ENCODE measurements at regions not wholly inside any gene's neighbourhood (a gene's known extent, or its start where the extent isn't known, plus 50 kb on each side); places are given as distances from the start of the nearest gene placed in this dataset.

DNA sequence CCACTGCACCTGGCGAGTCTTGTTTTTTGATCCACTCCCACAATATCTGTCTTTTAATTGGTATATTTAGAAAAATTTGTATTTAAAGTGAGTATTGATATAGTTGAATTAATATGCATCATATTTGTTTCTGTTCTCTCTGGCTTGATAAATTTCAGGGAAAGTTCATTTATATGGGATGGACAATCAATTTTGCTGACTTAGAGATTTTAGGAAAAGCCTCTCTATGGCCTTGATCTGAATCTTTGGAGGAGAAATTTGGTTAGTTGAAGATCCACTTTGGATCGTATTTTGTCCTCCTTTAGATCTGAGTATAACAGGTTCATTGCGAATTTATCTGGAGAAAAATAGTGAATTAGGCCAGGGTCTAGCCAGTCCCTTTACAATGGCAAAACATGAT lies 67.2 kb downstream of the SPRY2 start:
- H3K4me1 ChIP-seq (ENCODE audit: low read depth, poor library complexity, severe bottlenecking): no peaks in the 10 kb centered on the region
- no peak overlapping the region for H3K27ac ChIP-seq
- no peaks in the 10 kb centered on the region for H4K20me1 ChIP-seq (ENCODE audit: insufficient read depth)
- TF ChIP-seq, protein P1, sequence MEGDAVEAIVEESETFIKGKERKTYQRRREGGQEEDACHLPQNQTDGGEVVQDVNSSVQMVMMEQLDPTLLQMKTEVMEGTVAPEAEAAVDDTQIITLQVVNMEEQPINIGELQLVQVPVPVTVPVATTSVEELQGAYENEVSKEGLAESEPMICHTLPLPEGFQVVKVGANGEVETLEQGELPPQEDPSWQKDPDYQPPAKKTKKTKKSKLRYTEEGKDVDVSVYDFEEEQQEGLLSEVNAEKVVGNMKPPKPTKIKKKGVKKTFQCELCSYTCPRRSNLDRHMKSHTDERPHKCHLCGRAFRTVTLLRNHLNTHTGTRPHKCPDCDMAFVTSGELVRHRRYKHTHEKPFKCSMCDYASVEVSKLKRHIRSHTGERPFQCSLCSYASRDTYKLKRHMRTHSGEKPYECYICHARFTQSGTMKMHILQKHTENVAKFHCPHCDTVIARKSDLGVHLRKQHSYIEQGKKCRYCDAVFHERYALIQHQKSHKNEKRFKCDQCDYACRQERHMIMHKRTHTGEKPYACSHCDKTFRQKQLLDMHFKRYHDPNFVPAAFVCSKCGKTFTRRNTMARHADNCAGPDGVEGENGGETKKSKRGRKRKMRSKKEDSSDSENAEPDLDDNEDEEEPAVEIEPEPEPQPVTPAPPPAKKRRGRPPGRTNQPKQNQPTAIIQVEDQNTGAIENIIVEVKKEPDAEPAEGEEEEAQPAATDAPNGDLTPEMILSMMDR (conservative IDR thresholded peaks at IDR 0.05; ENCODE audit: low read depth, low read length): no peak
- H3K4me3 ChIP-seq (IDR thresholded peaks at IDR 0.05; ENCODE audit: insufficient read depth, low read depth, low read length): no peak overlapping the region
- no peaks in the 10 kb centered on the region for H3K79me2 ChIP-seq (ENCODE audit: insufficient read depth, low read depth)
- no peak overlapping the region for H3K4me2 ChIP-seq
- H3K9ac ChIP-seq: no peak overlapping the region
- H3K27me3 ChIP-seq (ENCODE audit: insufficient read depth, low read depth): no peaks in the 10 kb centered on the region
- no peaks in the 10 kb centered on the region for H3K36me3 ChIP-seq (ENCODE audit: insufficient read depth)
- no peak overlapping the region for H2AFZ ChIP-seq (ENCODE audit: low read depth)

DNA sequence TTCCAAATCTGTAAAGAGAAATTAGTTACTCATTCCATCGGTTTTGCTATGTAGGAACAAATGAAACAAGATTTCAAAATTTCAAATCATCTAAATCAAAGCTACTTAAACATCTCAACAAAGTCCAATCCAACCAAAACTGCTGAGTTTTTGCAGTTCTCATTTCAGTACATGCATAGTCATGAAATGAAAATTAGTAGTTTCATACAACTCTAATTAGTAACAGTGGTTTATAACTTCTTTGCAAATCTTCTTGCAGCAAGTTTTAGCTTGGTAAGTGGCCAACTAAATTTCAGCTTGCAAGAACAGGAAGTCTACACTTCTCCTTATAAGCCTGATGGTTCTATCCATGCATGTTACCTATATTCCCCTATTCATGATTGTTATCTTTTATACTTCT lies 75.6 kb downstream of the SPRY2 start:
- H3K9ac ChIP-seq: no peak overlapping the region
- H3K27ac ChIP-seq: no peak overlapping the region
- H3K27me3 ChIP-seq (ENCODE audit: insufficient read depth, low read depth): no peaks in the 10 kb centered on the region
- no peaks in the 10 kb centered on the region for H4K20me1 ChIP-seq (ENCODE audit: insufficient read depth)
- no peaks in the 10 kb centered on the region for H3K79me2 ChIP-seq (ENCODE audit: insufficient read depth, low read depth)
- no peak overlapping the region for H2AFZ ChIP-seq (ENCODE audit: low read depth)
- no peak overlapping the region for H3K4me3 ChIP-seq (IDR thresholded peaks at IDR 0.05; ENCODE audit: insufficient read depth, low read depth, low read length)
- H3K4me1 ChIP-seq (ENCODE audit: low read depth, poor library complexity, severe bottlenecking): no peaks in the 10 kb centered on the region
- no peaks in the 10 kb centered on the region for H3K36me3 ChIP-seq (ENCODE audit: insufficient read depth)
- H3K4me2 ChIP-seq: no peak overlapping the region
- TF ChIP-seq, protein P1 (conservative IDR thresholded peaks at IDR 0.05; ENCODE audit: low read depth, low read length): no peak

DNA sequence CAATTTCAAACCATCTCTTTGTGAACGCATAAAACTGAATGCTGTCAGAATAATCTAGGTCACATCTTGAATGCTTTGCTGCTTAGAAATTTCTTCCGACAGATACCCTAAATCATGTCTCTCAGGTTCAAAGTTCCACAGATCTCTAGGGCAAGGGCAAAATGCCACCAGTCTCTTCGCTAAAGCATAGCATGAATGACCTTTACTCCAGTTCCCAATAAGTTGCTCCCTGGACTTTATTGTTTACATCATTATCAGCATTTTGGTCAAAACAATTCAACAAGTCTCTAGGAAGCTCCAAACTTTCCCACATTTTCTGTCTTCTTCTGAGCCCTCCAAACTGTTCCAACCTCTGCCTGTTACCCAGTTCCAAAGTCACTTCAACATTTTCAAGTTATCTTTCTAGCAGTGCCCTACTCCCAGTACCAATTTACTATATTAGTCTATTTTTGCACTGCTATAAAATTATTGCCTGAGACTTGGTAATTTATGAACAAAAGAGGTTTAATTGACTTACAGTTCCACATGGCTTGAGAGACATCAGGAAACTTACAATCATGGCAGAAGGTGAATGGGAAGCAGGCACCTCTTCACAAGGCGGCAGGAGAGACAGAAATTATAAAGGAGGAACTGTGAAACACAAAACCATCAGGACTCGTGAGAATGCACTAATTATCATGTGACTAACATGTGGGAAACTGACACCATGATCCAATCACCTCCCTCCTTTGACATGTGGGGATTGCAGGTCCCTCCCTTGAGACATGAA lies 77.0 kb downstream of the SPRY2 start:
- no peak overlapping the region for H3K27ac ChIP-seq
- no peaks in the 10 kb centered on the region for H3K4me1 ChIP-seq (ENCODE audit: low read depth, poor library complexity, severe bottlenecking)
- no peak overlapping the region for H3K4me3 ChIP-seq (IDR thresholded peaks at IDR 0.05; ENCODE audit: insufficient read depth, low read depth, low read length)
- H2AFZ ChIP-seq (ENCODE audit: low read depth): no peak overlapping the region
- H4K20me1 ChIP-seq (ENCODE audit: insufficient read depth): no peaks in the 10 kb centered on the region
- no peak overlapping the region for H3K9ac ChIP-seq
- TF ChIP-seq, protein P1 (conservative IDR thresholded peaks at IDR 0.05; ENCODE audit: low read depth, low read length): no peak
- no peaks in the 10 kb centered on the region for H3K79me2 ChIP-seq (ENCODE audit: insufficient read depth, low read depth)
- no peak overlapping the region for H3K4me2 ChIP-seq
- H3K27me3 ChIP-seq (ENCODE audit: insufficient read depth, low read depth): no peaks in the 10 kb centered on the region
- H3K36me3 ChIP-seq (ENCODE audit: insufficient read depth): no peaks in the 10 kb centered on the region

DNA sequence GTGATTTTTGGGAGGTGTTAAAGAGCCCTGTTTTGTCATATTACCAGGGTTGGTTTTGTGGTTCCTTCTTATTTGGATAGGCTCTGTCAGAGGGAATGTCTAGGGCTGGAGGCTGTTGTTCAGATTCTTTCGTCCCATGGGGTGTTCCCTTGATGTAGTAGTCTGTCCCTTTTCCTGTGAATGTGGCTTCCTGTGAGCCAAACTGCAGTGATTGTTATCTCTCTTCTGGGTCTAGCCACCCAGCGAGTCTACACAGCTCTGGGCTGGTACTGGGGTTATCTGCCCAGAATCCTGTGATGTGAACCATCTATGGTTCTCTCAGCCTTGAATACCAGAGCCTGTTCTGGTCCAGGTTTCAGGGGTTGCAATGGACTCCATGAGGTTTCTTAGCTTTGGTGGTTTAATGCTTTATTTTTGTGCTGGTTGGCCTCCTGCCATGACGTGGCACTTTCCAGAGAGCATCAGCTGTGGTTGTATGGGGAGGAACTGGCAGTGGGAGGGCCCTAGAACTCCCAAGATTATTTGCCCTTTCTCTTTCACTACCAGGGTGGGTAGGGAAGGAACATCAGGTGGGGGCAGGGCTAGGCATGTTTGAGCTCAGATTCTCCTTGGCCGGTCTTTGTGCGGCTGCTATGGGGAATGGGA lies 78.8 kb downstream of the SPRY2 start:
- Histone ChIP-seq H4K20me1 (ENCODE audit: insufficient read depth) (no peaks in the 10 kb centered on the region), H2AFZ (ENCODE audit: low read depth) (no peak overlapping the region), H3K27me3 (ENCODE audit: insufficient read depth, low read depth) (no peaks in the 10 kb centered on the region), H3K4me1 (ENCODE audit: low read depth, poor library complexity, severe bottlenecking) (no peaks in the 10 kb centered on the region), H3K27ac (no peak overlapping the region), H3K4me3 (IDR thresholded peaks at IDR 0.05; ENCODE audit: insufficient read depth, low read depth, low read length) (no peak overlapping the region), H3K9ac (no peak overlapping the region), H3K4me2 (no peak overlapping the region), H3K79me2 (ENCODE audit: insufficient read depth, low read depth) (no peaks in the 10 kb centered on the region), H3K36me3 (ENCODE audit: insufficient read depth) (no peaks in the 10 kb centered on the region)
- TF ChIP-seq, protein P1 (conservative IDR thresholded peaks at IDR 0.05; ENCODE audit: low read depth, low read length): no peak
